ENCODE measurements at regions not wholly inside any gene's neighbourhood (a gene's known extent, or its start where the extent isn't known, plus 50 kb on each side); places are given as distances from the start of the nearest gene placed in this dataset.
"Not testable (repeated sequence)": the region's sequence is repeated elsewhere in the genome, so short reads cannot be mapped to it uniquely, and the experiment has no call there.

- no peak for DNase-seq (ENCODE audit: low read depth in 1 of 2, low spot score in 1 of 2)
These were observed 231.9 kb downstream of the TTC8 start for GRCh38 chr14:89056394-89056793.

- no peak for DNase-seq (ENCODE audit: low read depth in 1 of 2, low spot score in 1 of 2)
These were observed 234.2 kb downstream of the TTC8 start for GRCh38 chr14:89058697-89059096.

- DNase-seq (ENCODE audit: low read depth in 1 of 2, low spot score in 1 of 2), result no peak
These were observed 235.7 kb downstream of the TTC8 start for GRCh38 chr14:89060191-89060590.

- DNase-seq (ENCODE audit: low read depth in 1 of 2, low spot score in 1 of 2), result no peak
These were observed 237.2 kb downstream of the TTC8 start for GRCh38 chr14:89061696-89062095.

- DNase-seq (ENCODE audit: low read depth in 1 of 2, low spot score in 1 of 2), result no peak
These were observed 241.4 kb downstream of the TTC8 start for GRCh38 chr14:89065879-89066278.

GRCh38 chr14:89067293-89067972 is 243.0 kb downstream of the TTC8 start:
- DNase-seq (ENCODE audit: low read depth in 1 of 2, low spot score in 1 of 2), result no peak

- no peak for DNase-seq (ENCODE audit: low read depth in 1 of 2, low spot score in 1 of 2)
These were observed 253.8 kb downstream of the TTC8 start for GRCh38 chr14:89078021-89078795.

- DNase-seq (ENCODE audit: low read depth in 1 of 2, low spot score in 1 of 2), result no peak
These were observed 260.8 kb downstream of the TTC8 start for GRCh38 chr14:89085231-89085731.

GRCh38 chr14:89085737-89086382 is 261.4 kb downstream of the TTC8 start:
- DNase-seq (ENCODE audit: low read depth in 1 of 2, low spot score in 1 of 2), result no peak

- no peak for DNase-seq (ENCODE audit: low read depth in 1 of 2, low spot score in 1 of 2)
These were observed 264.1 kb downstream of the TTC8 start for GRCh38 chr14:89088530-89088929.

GRCh38 chr14:89089330-89089729 is 264.9 kb downstream of the TTC8 start:
- no peak for DNase-seq (ENCODE audit: low read depth in 1 of 2, low spot score in 1 of 2)

GRCh38 chr14:89091781-89092180 is 267.3 kb downstream of the TTC8 start:
- no peak for DNase-seq (ENCODE audit: low read depth in 1 of 2, low spot score in 1 of 2)

GRCh38 chr14:89093083-89093730 is 268.8 kb downstream of the TTC8 start:
- DNase-seq (ENCODE audit: low read depth in 1 of 2, low spot score in 1 of 2), result no peak

- no peak for DNase-seq (ENCODE audit: low read depth in 1 of 2, low spot score in 1 of 2)
These were observed 270.6 kb downstream of the TTC8 start for GRCh38 chr14:89095036-89095435.

GRCh38 chr14:89096946-89097345 is 272.5 kb downstream of the TTC8 start:
- DNase-seq (ENCODE audit: low read depth in 1 of 2, low spot score in 1 of 2), result no peak

GRCh38 chr14:89098254-89098653 is 273.8 kb downstream of the TTC8 start:
- DNase-seq (ENCODE audit: low read depth in 1 of 2, low spot score in 1 of 2), result no peak

GRCh38 chr14:89104171-89104817 is 279.8 kb downstream of the TTC8 start:
- DNase-seq (ENCODE audit: low read depth in 1 of 2, low spot score in 1 of 2), result not testable (repeated sequence)

GRCh38 chr14:89104861-89105260 is 280.4 kb downstream of the TTC8 start:
- DNase-seq (ENCODE audit: low read depth in 1 of 2, low spot score in 1 of 2), result not testable (repeated sequence)

Measured in activated CD4-positive, alpha-beta T cell treated with anti-CD3 and anti-CD28 coated beads, Interleukin-2, amount 50 U/mL, for 24 hours (primary cell).